Kidney tubule cell (primary cell): ENCODE measurements at regions not wholly inside any gene's neighbourhood (a gene's known extent, or its start where the extent isn't known, plus 50 kb on each side); places are given as distances from the start of the nearest gene placed in this dataset.
"Not testable (repeated sequence)": the region's sequence is repeated elsewhere in the genome, so short reads cannot be mapped to it uniquely, and the experiment has no call there.

ENCODE experiments used
- DNase-seq: peaks from one replicate; pipeline ENCODE4 v3.0.0-alpha.2; 2018; ENCODE audit warnings: low spot score

DNA sequence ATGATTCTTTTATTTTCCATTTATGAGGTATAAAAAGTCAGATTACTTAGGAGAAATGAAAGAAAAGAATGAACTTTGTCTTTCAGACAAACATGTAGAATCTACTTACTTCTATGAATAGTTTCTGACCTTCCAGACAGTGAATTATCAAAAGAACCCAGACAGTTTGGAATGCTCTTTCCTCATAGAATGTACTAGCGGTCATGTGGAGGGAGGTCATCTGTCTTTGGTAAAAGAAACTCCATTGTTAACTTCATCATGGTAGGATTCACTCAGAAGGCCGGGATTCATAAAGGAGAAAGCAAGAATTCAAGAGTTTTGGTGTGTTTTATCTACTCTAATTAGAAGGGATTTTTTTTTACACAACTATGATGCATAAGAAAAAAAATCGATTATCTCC lies 144.8 kb upstream of the ZNF804B start:
- DNase-seq = no peak

DNA sequence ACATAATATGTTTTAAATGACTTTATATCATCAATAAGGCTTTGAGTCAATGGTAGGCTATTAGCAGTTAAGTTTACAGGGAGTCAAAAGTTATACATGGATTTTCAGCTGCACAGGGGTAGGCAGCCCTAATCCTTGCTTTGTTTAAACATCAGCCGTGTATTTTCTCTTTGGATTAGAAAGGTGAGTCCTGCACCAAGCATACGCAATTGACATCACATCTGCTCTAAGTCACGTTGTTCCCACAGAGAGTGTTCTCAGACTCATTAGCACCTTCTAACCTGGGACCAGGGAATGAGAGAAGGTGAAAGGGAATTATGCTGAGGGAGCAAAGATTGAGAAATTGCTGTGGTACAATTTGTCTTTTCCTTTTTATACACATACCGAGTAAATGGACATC lies 148.6 kb upstream of the ZNF804B start:
- no peak for DNase-seq

DNA sequence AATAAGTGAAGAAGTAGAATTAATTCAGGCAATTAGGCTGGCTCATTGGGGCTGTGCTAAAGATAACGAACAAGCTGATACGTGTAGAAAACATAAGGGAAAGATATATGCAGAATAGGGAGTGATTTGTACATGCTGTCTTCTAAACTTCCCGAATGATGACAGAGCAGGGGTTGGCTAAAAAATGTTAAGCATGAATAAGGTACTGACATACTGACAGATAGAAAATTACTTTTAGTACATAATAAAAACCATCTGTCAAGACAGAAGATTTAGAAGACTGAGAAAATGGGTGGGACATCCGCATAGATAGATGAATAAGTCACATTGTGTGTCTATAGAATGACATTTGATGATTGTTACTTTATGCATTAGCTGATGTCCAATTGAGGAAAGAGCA lies 158.8 kb upstream of the ZNF804B start:
- DNase-seq = no peak

DNA sequence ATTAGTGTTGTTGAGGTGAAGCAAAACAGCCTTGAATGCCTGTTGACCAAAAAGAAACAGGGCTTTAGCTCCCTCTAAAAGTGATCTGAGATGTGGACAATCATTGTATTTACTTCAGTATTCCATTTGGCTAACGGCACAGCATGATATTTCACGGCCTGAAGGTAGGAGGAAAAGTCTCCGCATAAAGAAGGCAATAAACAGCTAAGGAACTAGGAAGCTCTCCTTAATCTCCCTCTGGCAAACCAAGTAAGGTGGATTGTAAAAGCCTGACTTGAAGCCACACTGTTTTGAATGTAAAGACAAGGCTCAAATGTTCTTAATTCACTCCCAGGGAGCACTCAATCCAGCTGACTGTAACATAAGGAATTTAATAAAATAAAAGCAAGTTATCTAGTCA lies 160.0 kb upstream of the ZNF804B start:
- DNase-seq = no peak

DNA sequence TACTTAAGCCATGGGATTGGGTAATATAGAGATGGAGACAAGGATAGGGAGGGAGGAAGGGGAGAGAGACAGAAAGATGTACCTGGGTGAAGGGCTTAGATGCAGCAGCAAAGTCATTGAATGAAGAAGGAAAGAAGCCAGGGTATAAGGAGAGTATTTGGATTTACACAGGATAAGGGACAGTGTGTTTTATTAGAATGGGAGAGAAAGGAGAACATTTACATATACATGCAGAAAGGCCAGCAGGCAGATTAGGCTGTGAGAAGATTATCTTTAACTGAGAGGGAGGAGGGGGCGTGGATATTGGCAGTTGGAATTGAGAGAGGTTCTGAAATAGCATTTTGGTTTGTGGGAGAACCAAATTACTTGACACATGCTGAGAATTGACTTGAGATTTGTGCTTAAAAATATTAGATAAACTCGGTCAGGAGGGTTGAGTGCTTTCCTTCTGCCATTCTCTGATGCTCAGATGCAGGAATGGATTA lies 161.5 kb upstream of the ZNF804B start:
- DNase-seq = no peak

DNA sequence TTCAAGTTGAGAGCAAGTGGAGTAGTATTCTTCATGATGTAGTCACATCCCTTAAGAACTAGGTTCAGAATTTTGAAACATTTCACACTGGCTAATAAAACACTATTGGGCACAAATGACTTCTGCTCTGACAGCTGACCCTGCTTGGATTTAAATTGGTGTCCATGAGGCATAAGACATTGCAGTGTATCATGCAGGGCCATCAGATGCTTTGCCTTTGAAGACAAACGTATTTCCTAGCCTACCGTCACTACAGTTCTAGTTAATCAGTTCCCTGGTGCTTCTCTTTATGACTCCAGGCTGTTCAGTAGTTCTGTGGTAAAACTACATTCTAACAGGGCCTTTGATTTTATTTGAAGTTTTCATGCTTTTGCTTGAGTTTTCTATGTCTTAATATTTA lies 168.5 kb upstream of the ZNF804B start:
- no peak for DNase-seq

DNA sequence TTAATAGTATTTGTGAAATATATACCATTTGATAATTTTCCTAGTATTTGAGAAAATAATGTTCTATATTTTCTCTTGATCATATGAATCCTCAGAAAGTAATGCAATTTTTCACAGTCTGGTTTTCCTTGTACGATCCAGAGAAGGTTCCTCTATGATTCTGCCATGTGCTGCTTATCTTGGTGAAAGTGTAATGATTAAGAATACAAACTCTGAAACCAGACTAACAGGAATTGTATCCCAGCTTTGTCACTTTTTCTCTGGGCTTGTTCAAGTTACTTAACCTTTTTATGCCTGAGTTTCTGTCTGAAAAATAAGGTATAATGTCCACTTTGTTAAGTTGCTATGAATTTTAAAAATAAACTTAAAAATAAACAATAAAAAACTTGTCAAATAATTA lies 169.6 kb upstream of the ZNF804B start:
- DNase-seq = no peak

DNA sequence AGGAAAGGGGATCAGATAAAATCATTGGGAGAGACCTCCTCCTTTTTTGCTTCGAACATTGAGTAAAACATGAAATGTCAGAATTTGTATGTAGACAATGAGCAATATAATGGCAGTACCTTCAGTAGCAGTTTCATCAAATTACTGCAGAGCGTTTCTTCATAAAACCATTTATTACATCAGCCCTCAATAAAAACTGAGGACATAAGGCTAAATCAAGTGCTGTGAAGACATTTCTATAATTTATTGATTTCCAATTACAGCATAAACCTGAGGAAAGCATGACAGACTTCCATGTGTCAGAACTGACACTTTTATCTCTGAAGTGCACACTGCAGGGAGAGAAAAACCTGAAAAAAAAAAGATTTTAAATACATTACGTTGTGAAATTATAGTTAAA lies 172.6 kb upstream of the ZNF804B start:
- DNase-seq = no peak

DNA sequence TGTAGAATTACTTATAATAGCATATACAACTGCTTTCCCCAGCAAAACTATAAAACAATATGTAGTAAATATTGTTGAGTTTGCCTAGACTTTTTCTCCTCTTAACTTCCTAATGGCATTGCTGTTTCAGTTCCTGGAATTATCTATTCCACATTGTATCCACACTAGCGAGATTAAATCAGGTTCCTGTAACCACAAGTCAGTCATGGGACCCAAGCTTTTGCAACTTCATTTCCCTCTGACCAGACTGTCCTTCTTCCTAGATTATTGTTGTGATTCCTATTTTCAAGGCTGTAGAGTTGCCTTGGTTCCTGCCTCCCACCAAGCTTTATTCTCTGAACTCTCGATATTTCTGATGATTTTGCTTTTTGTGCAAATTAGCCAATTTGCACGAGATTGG lies 173.3 kb upstream of the ZNF804B start:
- DNase-seq = no peak

DNA sequence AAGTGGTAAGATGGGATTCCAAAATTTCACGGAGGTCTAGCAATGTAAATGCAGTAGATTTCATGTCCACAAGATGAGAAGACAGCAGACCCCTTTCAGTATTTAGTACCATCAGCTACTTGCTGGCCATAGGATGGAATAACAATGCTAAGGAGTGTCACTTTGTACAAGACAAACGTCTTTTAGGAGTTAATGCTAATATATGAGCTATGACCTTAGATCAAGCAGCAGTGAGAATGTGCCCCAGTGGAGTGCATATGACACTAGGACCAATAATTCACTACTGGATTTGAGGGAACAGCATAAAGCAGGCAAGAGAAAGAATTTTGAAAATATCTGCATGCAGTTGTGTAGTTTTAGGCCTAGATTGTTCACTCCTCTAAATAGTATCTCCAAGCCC lies 182.8 kb upstream of the ZNF804B start:
- no peak for DNase-seq

DNA sequence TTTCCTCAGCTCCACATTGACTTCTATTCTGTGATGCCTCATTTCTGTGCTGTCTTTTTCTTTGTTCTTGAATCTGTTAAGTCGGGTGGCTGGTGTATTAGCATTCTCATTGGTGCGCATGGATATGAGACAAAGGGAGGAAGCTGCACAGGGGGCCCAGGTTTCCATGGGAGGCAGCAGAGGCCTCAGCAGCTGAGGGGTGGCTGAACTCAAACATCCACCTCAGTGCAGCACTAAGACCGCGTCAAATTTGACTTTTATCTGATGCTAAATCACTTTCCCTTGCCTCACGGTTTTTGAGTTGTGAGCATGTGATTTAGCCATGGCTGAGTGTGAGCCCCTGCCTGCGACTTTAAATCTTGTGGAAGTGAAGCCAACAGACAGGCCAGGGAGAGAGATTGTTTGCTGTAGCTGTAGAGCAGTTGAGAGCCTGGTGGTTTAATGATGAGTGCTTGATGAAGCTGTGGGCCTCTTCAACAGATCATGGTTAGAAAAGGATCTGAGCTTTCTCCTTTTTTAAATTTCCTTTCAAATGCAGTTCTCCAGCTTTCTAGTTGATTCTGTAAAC lies 193.3 kb upstream of the ZNF804B start:
- no peak for DNase-seq

DNA sequence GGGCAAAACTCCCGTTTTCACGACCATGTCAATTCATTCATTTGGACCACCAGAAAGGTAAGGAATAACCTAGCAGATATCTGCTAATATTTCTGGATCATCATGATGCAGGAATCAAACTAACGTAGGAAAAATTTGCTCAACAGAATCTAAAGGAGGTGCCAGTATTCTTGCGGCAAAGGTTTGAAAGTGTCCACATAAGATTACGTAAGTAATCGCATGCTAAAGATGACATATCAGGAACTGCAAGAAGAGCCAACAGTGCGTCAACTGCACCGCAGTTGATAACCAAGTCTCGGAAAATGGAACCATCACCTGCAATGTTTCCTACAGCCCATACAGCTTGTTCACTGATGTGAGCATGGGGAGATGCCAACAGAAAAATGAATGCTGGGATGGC lies 194.1 kb upstream of the ZNF804B start:
- DNase-seq = no peak

DNA sequence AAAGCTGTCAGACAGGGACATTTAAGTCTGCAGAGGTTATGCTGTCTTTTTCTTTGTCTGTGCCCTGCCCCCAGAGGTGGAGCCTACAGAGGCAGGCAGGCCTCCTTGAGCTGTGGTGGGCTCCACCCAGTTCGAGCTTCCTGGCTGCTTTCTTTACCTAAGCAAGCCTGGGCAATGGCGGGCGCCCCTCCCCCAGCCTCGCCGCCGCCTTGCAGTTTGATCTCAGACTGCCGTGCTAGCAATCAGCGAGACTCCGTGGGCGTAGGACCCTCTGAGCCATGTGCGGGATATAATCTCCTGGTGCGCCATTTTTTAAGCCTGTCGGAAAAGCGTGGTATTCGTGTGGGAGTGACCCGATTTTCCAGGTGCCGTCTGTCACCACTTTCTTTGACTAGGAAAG lies 203.1 kb upstream of the ZNF804B start:
- DNase-seq = not testable (repeated sequence)

DNA sequence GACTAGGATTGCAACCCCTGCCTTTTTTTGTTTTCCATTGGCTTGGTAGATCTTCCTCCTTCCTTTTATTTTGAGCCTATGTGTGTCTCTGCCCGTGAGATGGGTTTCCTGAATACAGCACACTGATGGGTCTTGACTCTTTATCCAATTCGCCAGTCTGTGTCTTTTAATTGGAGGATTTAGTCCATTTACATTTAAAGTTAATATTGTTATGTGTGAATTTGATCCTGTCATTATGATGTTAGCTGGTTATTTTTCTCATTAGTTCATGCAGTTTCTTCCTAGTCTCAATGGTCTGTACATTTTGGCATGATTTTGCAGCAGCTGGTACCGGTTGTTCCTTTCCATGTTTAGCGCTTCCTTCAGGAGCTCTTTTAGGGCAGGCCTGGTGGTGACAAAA lies 204.7 kb upstream of the ZNF804B start:
- not testable (repeated sequence) for DNase-seq

DNA sequence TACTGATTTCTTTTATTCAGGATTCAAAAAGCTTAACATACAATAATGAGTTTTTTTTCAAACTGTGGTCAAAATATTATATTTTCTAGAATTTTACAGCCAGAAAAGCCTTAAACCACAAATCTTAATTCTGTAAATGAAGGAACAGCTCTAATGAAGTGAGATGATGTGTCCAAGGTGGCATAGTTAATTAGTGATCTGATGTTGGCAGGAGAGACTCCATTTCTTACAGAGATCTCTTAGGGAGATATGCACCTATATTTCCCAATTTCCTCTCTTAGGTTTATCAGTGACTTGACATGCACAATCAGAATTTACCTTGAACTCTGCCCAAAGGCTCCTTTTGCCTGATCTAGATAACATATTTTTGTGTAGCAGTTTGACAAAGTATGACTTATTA lies 211.1 kb upstream of the ZNF804B start:
- no peak for DNase-seq

DNA sequence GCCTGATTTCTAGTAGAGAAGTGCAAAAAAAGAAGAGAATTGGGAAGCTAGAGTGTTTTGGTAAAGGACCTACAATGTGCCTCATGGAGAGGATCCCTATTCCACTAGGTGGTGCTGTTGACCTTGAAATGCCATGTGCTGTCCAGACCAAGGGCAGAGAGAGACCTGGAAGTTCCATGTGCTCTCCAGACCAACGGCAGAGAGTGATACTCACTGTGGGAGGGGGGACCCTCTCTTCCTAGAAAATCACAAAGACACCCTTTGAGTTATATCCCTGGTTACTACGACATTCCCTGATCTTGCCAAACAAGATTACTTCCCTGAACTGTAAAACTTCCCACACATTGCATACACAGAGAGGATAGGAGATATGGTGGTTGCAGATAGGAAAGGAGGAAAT lies 212.7 kb upstream of the ZNF804B start:
- DNase-seq = peak; percentile 43

DNA sequence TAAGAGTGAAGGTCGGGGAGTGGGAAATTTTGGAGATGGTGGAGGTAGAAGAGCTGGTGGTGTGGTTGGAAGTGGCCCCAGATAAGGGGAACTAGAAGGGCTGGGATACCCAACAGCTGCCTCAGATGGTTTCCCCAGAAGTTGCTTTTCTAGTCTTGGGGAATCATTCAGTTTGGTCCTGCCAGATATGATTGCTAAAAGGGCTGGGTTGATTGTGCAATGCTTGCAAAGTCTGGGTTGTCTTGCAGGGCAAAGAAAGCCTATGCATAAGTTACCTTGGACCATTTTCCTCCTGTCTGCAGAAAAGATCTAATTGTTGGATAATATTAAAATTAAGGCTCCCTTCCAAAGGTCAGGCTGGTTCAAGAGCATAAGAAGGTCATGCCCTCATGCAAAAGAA lies 213.8 kb upstream of the ZNF804B start:
- no peak for DNase-seq

DNA sequence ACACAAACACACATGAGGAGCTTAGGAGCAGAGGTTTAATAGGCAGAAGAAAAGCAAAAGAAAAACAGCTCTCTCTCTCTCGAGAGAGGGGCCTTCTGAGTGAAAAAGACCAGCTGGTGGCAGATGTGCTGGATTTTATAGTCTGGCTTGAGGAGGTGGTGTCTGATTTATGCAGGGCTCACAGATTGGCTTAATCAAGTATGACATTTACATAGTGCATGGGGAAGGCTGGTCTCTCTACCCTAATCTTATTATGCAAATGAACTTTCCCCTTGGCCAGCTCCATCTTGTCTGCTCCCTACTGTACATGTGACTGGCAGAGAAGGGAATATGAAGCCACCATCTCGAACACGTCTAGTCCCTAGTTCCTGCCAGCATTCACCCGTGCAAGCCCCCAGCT lies 219.5 kb upstream of the ZNF804B start:
- DNase-seq = no peak

DNA sequence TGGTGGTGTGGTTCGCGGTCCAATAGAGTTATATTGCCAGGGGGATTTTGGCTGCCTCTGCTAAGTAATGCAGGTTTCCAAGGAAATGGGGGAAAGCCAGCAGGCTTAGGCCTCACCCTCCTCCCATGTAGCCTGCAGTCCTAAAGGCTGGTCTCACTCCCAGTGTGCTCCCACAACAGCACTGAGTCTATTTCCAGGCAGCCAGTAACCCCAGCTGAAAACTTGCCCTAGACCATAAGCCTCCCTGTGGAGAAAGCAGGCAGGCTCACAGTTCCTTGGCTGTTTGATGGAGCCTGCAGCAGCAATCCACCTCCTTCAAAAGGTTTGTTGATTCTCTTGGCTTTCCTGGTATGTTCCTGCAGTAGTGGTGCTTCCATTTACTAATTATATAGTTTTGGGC lies 220.0 kb upstream of the ZNF804B start:
- no peak for DNase-seq

DNA sequence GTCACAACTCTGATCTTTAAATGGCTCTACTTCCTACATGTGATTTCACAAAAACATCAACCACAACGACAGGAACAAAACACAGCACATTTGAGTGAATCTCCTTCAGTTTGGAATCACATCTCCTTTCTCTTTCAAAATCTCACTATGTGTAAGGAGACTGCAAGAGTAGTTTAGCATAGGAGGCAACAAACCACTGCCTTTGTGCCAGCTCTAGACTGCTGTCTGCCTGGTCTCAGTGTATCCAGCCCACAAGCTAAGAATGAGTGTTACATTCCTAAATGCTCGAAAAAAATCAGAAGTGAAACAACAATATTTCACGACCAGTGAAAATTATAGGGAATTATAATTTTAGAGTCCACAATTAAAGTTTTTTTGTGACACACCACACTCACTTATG lies 217.0 kb upstream of the STEAP4 start:
- no peak for DNase-seq

DNA sequence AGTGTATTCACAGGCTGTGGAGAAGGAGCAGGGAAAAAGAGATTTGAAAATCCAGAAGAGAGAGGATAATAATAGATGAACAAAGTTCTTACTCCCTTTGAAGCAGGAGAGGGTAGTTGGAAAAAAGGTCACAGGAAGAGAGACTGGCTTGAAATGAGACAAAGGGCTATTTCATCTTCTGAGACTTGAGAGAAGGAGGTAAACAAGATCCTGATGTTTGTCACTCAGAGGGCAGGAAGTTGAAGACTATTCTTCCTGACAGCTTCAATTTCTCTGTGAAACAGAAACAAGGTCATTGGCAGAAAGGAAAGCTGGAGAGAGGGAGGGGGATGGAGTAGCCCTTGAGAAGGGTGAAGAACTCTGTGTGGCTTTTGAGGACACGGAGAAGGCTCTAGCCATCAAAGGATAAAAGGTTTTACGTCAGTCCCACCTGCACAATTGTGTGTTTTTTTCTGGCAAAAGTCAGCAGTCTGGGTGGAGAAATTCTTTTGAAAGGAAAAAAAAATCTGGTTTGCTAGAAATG lies 216.1 kb upstream of the STEAP4 start:
- DNase-seq = no peak

DNA sequence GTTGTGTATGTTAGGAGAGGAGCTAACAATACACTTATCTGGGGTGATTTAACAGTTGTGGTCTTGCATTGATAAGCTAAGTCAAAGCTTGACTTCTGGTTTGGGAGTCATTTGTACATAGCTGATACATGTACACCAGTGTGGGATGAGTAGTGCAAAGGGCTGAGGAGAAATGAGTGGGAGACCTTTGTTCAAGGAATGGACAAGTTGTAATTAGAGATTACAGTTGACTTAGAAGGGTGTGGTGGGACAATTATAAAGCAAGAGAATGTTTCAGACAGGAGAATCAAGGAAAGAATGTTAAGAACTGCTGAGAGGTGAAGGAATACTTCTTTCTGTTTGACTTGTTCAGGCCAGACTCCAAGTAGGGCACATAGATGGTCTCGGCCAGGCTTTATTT lies 209.7 kb upstream of the STEAP4 start:
- no peak for DNase-seq

DNA sequence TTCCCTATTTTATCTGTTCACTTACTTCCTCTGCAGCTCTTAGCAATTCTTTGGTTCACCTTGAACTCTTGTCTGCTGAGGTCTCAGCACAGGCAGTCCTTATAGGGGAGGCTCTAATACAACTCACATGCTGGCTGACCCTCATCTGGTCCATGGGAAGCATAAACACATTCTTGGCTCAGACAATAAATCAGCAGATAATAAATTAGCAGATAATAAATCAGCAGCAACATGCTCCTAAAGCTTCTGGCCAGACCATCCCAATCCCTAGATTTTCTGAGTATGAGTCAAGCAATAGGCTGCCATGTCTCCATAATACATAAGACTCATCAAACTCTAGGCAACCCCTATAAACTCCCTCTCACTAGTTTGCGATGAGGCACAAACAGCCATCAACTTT lies 208.6 kb upstream of the STEAP4 start:
- no peak for DNase-seq

DNA sequence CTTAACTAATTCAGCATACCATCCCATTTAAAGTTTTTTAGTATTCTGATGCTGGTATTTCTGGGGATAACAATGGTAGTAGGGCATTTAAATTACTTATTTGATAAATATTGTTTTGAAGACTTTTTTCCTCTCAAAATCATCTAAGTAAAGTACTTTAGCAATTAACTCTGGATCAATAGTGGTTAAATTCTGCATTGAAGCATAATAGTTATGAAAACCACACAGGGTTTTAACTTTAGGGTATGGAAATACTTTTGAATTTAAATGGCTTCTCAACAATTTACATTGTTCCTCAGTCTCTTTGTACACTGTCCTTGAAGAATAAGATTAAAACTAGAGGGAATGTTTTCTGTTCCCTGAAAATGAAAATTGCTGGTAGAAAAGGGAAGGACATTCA lies 202.6 kb upstream of the STEAP4 start:
- no peak for DNase-seq

DNA sequence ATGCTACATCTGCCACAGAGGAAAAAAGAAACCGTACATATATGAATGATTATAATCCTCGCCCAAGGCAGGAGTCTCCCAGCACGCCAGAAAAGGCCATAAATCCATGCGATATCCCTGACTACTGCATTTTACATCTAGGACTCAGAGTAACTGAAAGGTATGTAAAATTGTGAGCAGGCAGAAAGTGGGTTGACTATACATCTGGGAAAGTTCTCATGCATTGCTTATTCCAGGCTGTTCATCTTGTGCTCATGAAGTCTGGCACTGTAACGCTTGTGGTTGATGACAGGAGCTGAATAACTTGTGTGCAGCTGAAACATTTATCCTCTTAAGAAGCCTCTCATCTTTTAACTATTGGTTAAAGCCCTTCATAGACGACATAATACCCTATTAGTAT lies 193.4 kb upstream of the STEAP4 start:
- no peak for DNase-seq
